C1 segment of cervical spinal cord (tissue), 14 donors: ENCODE measurements at regions not wholly inside any gene's neighbourhood (a gene's known extent, or its start where the extent isn't known, plus 50 kb on each side); places are given as distances from the start of the nearest gene placed in this dataset.
"Not testable (repeated sequence)": the region's sequence is repeated elsewhere in the genome, so short reads cannot be mapped to it uniquely, and the experiment has no call there.

ENCODE experiments used
- DNase-seq, 14 donors: peaks; one replicate each; lab custom pipeline; 2025; lab: John Stamatoyannopoulos, UW

- DNase-seq, result no peak
Measured at GRCh38 chr12:61999311-61999710, 260.9 kb upstream of the USP15 start.

DNA sequence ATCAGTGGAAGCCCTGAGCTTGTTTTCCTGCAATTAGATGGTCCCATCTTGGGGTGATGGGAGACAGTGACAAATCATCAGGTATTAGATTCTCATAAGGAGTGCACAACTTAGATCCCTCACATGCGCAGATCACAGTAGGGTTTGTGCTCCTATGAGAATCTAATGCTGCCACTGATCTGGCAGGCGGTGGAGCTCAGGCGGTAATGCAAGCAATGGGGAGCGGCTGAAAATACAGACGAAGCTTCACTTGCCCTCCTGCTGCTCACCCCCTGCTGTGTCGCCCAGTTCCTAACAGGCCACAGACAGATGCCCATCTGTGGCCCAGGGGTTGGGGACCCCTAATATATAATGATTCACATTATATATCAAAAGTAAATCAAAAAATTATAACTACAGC, 258.8 kb upstream of the USP15 start:
- no peak for DNase-seq

GRCh38 chr12:62003226-62003625, 257.0 kb upstream of the USP15 start:
- DNase-seq, result no peak

- no peak for DNase-seq
Measured at GRCh38 chr12:62003701-62004100, 256.5 kb upstream of the USP15 start.

- no peak for DNase-seq
Measured at GRCh38 chr12:62005615-62006014, 254.6 kb upstream of the USP15 start.

DNA sequence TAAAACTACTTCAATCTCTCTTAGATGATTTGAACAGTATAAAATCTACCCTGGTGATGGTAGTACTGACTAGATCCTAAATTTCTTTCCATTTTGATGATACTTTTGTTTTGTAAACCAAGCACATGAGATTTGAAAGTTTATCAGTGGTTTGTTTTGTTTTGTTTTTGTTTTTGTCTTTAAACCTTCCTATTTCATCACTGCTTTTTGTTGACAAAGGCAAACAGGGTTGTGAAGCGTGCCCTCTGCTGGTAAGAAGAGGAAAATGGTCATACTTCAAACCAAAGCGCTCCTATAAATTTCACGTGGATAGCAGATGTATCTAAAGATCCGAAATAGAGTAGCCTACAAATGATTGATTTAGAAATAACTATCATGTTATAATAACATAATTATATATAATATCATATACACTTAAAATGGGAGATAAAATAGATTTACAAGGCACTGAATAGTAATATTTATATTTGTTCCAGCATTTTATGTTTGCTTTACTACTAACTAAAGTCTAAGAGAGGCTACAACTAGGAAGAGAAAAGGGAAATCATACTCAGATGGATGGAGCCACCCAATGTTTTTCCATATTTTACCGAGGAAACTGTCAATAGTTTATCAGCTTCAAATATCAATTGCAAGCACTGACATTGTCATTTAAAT, 254.0 kb upstream of the USP15 start:
- DNase-seq, result no peak

DNA sequence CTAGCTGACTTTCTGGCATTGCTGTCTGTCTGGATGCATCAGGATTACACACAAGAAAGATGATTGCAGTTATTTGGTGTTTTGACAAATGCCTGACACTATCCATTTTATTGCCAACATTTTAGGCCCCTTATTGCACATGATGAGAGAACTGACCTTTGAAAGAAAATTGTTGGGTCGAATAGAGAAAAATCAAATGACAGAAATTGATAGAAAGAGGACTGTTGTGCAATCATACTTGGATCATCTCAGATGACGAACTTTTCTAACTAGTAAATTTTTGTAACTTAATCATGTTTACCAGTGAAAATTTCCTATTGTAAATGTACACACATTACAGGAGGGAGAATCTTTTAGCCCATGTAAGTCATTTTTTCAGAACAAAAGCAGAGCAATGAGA, 251.5 kb upstream of the USP15 start:
- no peak for DNase-seq

DNA sequence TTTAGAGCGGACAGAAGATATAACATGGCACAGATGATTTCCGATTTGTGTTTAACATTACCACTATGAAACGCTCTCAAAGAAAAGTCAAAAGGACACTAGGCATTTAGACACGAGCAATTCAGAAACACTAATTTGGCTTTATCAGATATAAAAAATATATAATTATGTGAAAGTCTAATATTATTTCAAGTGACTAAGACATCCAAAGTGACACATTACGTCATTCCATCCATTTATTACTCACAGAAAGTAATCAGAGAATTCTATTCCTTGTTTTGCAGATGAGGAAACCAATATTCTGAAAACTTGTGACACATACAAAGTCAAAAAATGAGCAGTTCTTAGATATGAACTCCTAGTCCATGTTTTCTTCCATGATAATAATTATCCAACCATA, 250.8 kb upstream of the USP15 start:
- DNase-seq, result no peak

DNA sequence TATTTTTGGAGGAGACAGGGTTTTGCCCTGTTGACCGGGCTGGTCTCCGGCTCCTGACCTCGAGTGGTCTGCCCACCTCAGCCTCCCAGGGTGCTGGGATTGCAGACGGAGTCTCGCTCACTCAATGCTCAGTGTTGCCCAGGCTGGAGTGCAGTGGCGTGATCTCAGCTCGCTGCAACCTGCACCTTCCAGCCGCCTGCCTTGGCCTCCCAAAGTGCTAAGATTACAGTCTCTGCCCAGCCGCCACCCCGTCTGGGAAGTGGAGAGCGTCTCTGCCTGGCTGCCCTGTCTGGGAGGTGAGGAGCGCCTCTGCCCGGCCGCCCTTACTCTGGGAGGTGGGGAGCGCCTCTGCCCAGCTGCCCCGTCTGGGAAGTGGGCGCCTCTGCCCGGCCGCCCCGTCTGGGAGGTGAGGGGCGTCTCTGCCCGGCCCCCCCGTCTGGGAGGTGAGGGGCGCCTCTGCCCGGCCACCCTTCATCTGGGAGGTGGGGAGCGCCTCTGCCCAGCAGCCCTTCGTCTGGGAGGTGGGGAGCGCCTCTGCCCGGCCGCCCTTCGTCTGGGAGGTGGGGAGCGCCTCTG, 249.8 kb upstream of the USP15 start:
- not testable (repeated sequence) for DNase-seq

GRCh38 chr12:62010973-62011372, 249.2 kb upstream of the USP15 start:
- DNase-seq, result not testable (repeated sequence)

DNA sequence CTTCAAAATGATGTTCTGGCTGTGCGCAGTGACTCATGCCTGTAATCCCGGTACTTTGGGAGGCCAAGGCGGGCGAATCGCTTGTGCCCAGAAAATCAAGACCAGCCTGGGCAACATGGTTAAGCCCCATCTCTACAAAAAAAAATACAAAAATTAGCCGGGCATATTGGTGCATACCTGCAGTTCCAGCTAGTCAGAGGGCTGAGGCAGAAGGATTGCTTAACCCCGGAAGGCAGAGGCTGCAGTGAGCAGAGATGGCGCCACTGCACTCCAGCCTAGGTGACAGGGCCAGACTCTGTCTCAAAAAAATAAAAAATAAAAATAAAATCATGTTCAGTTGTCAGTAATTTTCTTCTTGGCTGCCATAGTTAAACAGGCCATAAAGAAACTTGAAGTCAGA, 245.9 kb upstream of the USP15 start:
- DNase-seq, result no peak

DNA sequence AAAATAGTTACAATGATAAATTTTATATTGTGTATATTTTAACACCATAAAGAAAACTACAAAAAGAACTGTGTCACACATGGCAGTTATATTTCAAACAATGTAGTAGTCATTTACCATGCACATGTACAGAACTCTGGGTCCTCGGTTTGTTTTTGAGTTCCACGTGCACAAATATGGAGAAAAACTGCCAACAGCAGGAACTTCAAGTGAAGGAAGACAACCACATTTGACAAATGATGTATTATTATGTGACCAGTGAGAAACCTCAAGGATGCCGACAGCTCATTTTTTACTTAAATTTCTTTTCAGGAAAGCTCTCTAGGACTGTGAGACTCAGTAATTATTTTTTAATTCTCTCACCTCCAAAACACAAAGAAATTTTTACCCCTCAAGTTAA, 244.2 kb upstream of the USP15 start:
- no peak for DNase-seq

DNA sequence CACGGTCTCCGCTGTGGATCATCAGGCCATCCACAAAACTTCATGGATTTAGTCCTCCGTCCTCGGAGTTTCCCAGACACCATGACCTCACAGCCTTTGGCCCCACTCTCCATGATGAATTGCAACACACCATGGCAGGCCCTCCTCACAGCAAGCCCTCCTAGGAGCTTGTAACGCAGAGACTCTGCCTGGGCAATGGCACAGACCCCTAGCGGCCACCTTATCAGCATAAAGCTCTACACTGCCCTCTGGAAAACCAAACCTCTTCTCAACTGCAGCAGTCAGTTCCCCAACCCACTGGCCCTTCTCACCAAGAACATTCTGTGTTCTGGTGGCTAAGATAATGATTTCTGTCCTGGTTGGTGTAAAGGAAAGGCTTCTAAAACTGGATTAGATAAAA, 238.4 kb upstream of the USP15 start:
- DNase-seq, result no peak

DNA sequence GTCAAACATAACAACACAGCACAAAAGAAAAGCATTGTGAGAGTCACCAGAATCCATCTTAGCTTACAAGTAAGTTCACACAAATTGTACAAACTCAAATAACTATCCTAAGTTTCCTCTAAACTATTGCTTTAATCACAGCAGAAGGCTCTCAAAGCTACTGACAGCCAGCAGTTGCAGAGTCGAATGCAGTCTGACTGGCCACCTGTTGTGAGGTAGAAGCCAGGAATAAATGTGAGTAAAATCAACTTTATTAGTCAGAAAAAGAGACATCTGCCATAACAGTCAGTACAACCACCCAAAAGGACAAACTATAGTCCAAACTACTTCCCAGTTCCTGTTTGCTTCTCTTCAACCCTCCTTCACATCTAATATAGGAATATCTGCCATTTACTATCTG, 231.7 kb upstream of the USP15 start:
- DNase-seq, result no peak

GRCh38 chr12:62032870-62033269, 227.3 kb upstream of the USP15 start:
- no peak for DNase-seq

- no peak for DNase-seq
Measured at GRCh38 chr12:62044450-62045135, 215.6 kb upstream of the USP15 start.

DNA sequence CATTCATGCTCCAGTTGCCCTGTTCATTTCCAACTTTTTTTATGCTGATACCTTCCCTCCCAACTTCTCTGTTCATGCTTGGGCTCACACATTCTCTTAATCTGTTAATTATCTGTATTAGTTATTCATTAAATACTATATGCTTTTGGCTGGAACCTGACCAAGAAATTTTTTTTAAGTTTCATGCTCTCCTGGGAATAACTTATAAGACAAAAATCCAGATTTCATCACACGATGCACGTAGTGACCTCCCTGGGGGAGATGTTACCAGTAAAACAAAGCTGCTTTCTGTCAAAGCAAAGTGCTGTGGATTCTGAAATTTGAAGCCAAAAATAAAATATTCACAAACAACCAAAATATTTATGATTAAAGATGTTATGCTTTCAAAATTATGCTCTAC, 215.0 kb upstream of the USP15 start:
- no peak for DNase-seq

- no peak for DNase-seq
Measured at GRCh38 chr12:62050785-62051184, 209.4 kb upstream of the USP15 start.

GRCh38 chr12:62069976-62070375, 190.2 kb upstream of the USP15 start:
- no peak for DNase-seq

DNA sequence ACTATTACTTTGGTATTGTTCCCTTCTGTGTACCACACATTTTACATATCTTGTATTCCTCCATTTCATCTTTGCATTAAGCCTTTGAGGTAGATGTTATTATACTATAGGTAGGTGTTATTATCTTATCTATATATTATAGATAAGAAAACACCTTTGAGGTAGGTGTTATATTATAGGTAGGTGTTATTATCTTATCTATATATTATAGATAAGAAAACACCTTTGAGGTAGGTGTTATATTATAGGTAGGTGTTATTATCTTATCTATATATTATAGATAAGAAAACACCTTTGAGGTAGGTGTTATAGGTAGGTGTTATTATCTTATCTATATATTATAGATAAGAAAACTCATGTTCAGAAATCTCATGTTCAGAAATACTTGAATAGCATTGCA, 187.0 kb upstream of the USP15 start:
- not testable (repeated sequence) for DNase-seq

DNA sequence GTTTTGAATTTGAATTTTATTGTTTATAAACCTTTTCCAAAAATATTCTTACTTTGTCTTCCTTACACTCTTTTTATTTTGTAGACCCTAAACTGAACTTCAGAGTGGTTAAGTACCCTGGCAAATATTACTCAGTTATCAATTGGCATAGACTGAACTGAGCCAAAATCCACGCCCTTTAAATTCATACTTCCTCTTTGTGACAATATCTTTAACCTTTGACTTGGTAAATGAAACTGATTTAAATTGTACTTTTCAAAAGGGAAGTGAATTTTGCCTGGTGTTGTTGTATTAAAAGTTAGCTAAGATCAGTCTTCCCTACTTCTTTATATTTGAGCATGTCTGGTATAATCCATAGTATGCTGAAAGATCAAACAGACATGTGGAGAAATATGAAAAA, 184.3 kb upstream of the USP15 start:
- no peak for DNase-seq

- DNase-seq, result no peak
Measured at GRCh38 chr12:62078020-62078419, 182.2 kb upstream of the USP15 start.

- no peak for DNase-seq
Measured at GRCh38 chr12:62082448-62082847, 177.8 kb upstream of the USP15 start.
